Adrenal gland (tissue), 5 donors: ENCODE measurements at regions not wholly inside any gene's neighbourhood (a gene's known extent, or its start where the extent isn't known, plus 50 kb on each side); places are given as distances from the start of the nearest gene placed in this dataset.

ENCODE experiments used
- CTCF ChIP-seq, 6 experiments: fragments of 450-650 bp in 4 of 6; fragments of 200-600 bp in 2 of 6; sonication (generic) in 1 of 6; IDR thresholded peaks; 1 replicate in 5 of 6; 2 replicates in 1 of 6; pipeline versions ENCODE4 v1.5.1 to v1.8.0; 2016 to 2021; ENCODE audit warnings: antibody characterized with exemption in 6 of 6, mild to moderate bottlenecking in 2 of 6, moderate library complexity in 1 of 6
- POLR2A ChIP-seq, 2 donors: fragments of 450-650 bp; IDR thresholded peaks; one replicate each; pipeline ENCODE4 v1.6.1; 2017; ENCODE audit warnings: antibody characterized with exemption in 2 of 2, mild to moderate bottlenecking in 2 of 2, moderate library complexity in 1 of 2
- donor health status: DM: no; HTN: no; CAD: no.

- TF ChIP-seq CTCF (IDR thresholded peaks at IDR 0.05) (no peak), POLR2A (IDR thresholded peaks at IDR 0.05) (no peak)
Observed at GRCh38 chr3:28664123-28664522, 315.5 kb upstream of the AZI2 start.
